ENCODE measurements at regions not wholly inside any gene's neighbourhood (a gene's known extent, or its start where the extent isn't known, plus 50 kb on each side); places are given as distances from the start of the nearest gene placed in this dataset.
A peak's percentile ranks its signal among the peaks of the same experiment; 100 is the strongest.

DNA sequence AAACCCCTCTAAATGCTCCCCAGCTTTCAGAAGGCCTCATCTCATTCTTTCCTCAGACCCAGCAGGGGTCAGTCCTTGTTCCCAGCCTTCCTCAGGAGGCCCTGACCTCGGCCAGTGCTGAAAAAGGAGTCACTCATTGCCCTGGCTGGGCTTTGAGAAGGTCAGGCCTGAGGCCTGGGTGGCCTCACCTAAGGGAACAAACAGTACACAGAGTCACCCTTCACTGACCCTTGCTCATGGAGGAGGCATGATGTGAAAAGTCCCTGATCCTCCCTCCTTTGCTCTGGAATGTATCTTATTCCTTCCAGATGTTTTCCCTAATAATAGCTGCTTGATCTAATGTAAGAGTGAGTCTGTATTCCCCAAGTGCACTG is 117.7 kb upstream of the SLC44A3 start:
- H3K36me3 ChIP-seq (ENCODE audit: control insufficient read depth, insufficient read depth, low read length, severe bottlenecking) = no peaks in the 10 kb centered on the region
- H3K9ac ChIP-seq (ENCODE audit: low read length) = peak overlapping the region; percentile 81
- H3K27me3 ChIP-seq (replicated peaks; ENCODE audit: control insufficient read depth, insufficient read depth, low read length) = no peaks in the 10 kb centered on the region
- peak; percentile 40 for DNase-seq (ENCODE audit: low read depth)
- H3K4me1 ChIP-seq (ENCODE audit: control insufficient read depth, insufficient read depth, low read length) = peaks cover 58% of the 10 kb centered on the region
- H3K4me3 ChIP-seq (ENCODE audit: low read length) = peak overlapping the region; percentile 30
- no peaks in the 10 kb centered on the region for H3K9me3 ChIP-seq (ENCODE audit: control insufficient read depth, low read length)

DNA sequence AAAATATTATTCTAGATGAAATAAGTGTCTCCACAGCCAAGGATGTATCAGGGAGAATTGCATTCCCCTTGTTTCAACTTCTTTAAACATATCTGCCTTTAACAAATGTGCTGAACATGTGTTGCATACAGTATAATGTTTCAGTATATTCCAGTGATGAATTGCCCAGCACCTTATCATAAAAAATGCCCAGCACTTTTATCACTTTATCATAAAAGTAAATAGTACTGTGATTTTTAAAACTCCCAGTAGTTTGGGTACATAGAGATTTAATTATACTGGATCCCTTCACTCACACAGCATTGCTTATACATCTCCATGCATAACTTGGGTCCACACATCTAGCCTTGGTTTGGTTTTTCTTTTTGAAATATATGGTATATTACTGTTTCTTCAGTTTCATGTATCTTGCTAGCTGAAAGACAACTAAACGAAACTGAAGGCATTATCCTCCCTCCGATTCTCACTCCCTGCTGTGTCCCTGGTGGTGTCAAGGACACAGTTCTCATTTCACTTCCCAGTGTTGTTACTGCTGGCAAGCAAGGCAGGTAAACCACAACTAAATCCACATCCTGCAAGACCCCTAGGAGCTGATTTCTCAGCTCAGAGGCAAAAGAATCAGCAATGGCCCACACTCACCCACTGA is 118.2 kb upstream of the SLC44A3 start:
- Histone ChIP-seq H3K27me3 (replicated peaks; ENCODE audit: control insufficient read depth, insufficient read depth, low read length) (no peaks in the 10 kb centered on the region), H3K9ac (ENCODE audit: low read length) (peak overlapping the region; percentile 81), H3K4me3 (ENCODE audit: low read length) (peak overlapping the region; percentile 30), H3K9me3 (ENCODE audit: control insufficient read depth, low read length) (no peaks in the 10 kb centered on the region), H3K4me1 (ENCODE audit: control insufficient read depth, insufficient read depth, low read length) (peaks cover 58% of the 10 kb centered on the region), H3K36me3 (ENCODE audit: control insufficient read depth, insufficient read depth, low read length, severe bottlenecking) (no peaks in the 10 kb centered on the region)
- no peak for DNase-seq (ENCODE audit: low read depth)

DNA sequence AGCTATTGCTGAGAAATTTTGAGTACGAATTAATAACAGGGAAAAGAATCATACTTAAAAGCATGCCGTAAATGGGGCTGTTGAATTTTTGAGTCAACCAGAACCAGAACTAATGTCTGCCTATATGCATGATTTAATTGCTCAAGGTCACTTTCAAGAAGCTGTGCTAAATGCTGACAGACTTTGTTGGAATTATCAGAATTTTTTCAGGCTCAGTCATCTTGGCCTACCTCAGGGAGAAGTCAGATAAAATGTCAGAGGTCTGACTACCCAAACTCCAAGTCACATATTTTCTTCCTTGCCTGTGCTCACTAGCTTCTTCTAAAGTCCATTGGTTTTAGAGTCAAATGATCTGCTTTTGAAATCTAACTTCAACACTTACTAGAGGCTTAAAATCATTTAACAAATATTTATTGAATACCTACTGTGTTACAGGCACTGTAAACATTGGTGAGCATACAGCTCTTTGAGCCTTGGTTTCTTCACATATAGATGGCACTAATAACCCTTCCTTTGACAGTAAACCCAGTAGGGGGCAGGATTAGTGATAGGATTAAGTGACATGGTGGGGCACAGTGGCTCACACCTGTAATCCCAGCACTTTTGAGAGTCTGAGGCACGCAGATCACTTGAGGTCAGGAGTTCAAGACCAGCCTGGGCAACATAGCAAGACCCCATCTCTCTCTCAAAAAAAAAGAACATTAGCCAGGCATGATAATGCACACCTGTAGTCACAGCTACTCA is 121.2 kb upstream of the SLC44A3 start:
- peak; percentile 29 for DNase-seq (ENCODE audit: low read depth)

DNA sequence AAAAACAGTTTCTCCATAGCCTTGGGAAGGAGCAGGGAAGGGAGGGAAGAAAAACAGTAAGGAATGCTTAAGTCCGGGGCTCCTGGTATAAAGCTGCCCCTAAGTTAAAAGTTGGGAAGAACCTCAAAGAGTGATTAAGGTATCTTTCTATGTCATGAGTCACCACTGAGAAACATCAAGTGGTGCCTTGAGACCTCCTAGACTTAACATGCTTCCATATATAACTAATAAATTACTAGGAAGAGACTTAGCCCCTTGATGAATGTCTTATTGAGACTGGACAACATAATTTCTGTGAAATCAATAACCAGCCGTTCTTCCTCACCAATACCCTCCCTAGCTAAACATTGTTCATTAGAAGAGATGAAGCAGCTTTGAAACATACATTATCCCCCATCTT is 121.8 kb upstream of the SLC44A3 start:
- H3K4me1 ChIP-seq (ENCODE audit: control insufficient read depth, insufficient read depth, low read length) = peaks cover 44% of the 10 kb centered on the region
- H3K9me3 ChIP-seq (ENCODE audit: control insufficient read depth, low read length) = no peaks in the 10 kb centered on the region
- peak overlapping the region; percentile 38 for H3K4me3 ChIP-seq (ENCODE audit: low read length)
- no peaks in the 10 kb centered on the region for H3K27me3 ChIP-seq (replicated peaks; ENCODE audit: control insufficient read depth, insufficient read depth, low read length)
- peak overlapping the region; percentile 65 for H3K9ac ChIP-seq (ENCODE audit: low read length)
- no peaks in the 10 kb centered on the region for H3K36me3 ChIP-seq (ENCODE audit: control insufficient read depth, insufficient read depth, low read length, severe bottlenecking)
- DNase-seq (ENCODE audit: low read depth) = peak; percentile 17

More for the DNA sequence above, 121.2 kb upstream of the SLC44A3 start:
- Histone ChIP-seq H3K9me3 (ENCODE audit: control insufficient read depth, low read length) (no peaks in the 10 kb centered on the region), H3K4me3 (ENCODE audit: low read length) (no peak overlapping the region), H3K4me1 (ENCODE audit: control insufficient read depth, insufficient read depth, low read length) (peaks cover 44% of the 10 kb centered on the region), H3K36me3 (ENCODE audit: control insufficient read depth, insufficient read depth, low read length, severe bottlenecking) (no peaks in the 10 kb centered on the region), H3K9ac (ENCODE audit: low read length) (peak overlapping the region; percentile 65), H3K27me3 (replicated peaks; ENCODE audit: control insufficient read depth, insufficient read depth, low read length) (no peaks in the 10 kb centered on the region)

DNA sequence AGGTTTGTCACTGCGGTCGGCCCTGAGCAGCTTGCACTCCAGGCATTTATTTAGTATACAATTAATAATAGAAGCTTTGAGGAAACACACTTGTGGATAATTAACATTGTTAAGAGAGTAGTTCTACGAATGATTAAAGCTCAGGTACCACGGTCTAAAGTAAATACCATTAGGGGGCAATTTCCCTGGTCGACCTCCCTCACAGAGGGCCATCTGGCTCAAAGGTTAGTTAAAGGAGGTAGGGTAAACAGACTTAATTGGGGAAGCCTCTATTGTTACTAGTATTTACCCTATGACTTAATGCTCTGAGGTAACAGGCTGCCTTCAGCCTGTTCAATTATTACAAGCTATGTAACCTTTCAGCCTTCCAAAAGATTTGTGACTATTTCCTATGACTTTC is 122.3 kb upstream of the SLC44A3 start:
- H3K27me3 ChIP-seq (replicated peaks; ENCODE audit: control insufficient read depth, insufficient read depth, low read length) = no peaks in the 10 kb centered on the region
- no peak for DNase-seq (ENCODE audit: low read depth)
- no peak overlapping the region for H3K4me3 ChIP-seq (ENCODE audit: low read length)
- H3K9me3 ChIP-seq (ENCODE audit: control insufficient read depth, low read length) = no peaks in the 10 kb centered on the region
- H3K9ac ChIP-seq (ENCODE audit: low read length) = peak overlapping the region; percentile 65
- H3K36me3 ChIP-seq (ENCODE audit: control insufficient read depth, insufficient read depth, low read length, severe bottlenecking) = no peaks in the 10 kb centered on the region
- peaks cover 43% of the 10 kb centered on the region for H3K4me1 ChIP-seq (ENCODE audit: control insufficient read depth, insufficient read depth, low read length)

DNA sequence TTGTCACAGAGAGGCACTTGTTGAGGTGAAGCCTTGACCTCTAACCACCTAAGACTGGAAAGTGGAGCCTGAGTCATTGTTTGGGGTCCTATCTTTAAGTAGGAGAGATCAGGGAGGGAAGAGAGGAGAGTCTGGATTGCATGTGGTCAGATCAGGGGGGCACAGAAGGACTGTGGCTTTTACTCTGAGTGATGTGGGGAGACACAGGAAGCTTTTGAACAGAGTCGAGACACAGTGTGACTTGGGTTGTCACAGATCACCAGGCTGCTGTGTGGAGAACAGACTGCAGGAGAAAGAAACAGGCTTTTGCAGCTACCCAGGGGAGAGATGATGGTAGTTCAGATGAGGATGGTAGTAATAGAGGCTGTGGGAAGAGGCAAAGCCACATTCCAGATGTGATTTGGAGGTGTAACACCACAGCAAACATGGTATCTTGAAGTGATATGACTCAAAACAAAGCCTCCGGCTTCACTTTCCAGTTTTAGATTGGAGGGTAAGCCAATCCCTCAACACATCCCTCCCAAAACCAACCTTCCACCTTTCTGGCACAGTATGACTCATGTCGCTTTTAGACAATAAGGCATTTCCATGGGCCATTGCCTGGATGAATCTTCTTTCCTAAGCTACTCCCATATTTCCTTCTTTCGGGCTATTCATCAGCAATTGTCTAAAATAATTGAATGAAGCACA is 125.8 kb upstream of the SLC44A3 start:
- H3K27me3 ChIP-seq (replicated peaks; ENCODE audit: control insufficient read depth, insufficient read depth, low read length) = no peaks in the 10 kb centered on the region
- peaks cover 35% of the 10 kb centered on the region for H3K4me1 ChIP-seq (ENCODE audit: control insufficient read depth, insufficient read depth, low read length)
- no peaks in the 10 kb centered on the region for H3K36me3 ChIP-seq (ENCODE audit: control insufficient read depth, insufficient read depth, low read length, severe bottlenecking)
- H3K9me3 ChIP-seq (ENCODE audit: control insufficient read depth, low read length) = no peaks in the 10 kb centered on the region
- no peak for DNase-seq (ENCODE audit: low read depth)
- H3K9ac ChIP-seq (ENCODE audit: low read length) = no peak overlapping the region
- no peak overlapping the region for H3K4me3 ChIP-seq (ENCODE audit: low read length)

DNA sequence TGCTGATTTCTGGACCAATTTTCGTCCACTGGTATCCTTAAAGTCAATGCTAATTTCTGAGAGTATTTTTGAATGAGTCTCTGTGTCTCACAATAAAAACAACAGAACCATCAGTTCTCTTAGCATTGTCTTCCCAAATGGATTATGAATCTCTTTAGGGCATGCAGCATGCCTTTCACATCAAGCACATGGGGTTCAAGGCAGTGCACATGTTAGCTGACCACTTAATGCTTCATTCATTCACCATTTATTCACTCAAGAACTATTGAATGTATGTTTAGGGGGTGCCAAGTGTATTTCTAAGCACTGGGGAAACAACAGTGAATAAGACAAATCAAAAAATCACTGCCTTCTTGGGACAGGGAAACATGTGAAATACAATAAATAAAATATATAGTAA is 126.7 kb upstream of the SLC44A3 start:
- no peaks in the 10 kb centered on the region for H3K9me3 ChIP-seq (ENCODE audit: control insufficient read depth, low read length)

DNA sequence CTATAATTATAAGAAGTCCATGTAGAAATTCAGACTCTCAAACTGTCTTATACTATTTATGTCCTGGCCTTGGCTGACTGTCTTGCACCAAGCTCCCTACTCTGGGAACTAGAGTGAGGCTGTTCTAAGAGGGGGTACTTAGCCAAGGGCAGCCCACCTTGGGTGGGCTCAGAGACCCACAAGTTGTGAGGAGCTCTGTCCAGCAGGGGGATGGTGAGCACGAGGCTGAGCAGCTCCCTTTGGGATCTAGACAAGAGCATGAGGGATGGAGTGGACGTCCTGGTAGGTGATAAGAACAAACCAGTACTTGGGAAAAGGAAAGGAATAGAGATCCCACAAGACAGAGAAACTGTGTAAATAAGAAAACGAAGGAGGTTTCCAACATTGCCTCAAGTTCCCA is 127.1 kb upstream of the SLC44A3 start:
- H3K4me3 ChIP-seq (ENCODE audit: low read length) = no peak overlapping the region
- H3K27me3 ChIP-seq (replicated peaks; ENCODE audit: control insufficient read depth, insufficient read depth, low read length) = no peaks in the 10 kb centered on the region
- DNase-seq (ENCODE audit: low read depth) = no peak

More for the DNA sequence above, 126.7 kb upstream of the SLC44A3 start:
- Histone ChIP-seq H3K4me1 (ENCODE audit: control insufficient read depth, insufficient read depth, low read length) (peaks cover 38% of the 10 kb centered on the region), H3K4me3 (ENCODE audit: low read length) (no peak overlapping the region), H3K36me3 (ENCODE audit: control insufficient read depth, insufficient read depth, low read length, severe bottlenecking) (no peaks in the 10 kb centered on the region), H3K9ac (ENCODE audit: low read length) (no peak overlapping the region), H3K27me3 (replicated peaks; ENCODE audit: control insufficient read depth, insufficient read depth, low read length) (no peaks in the 10 kb centered on the region)
- no peak for DNase-seq (ENCODE audit: low read depth)

DNA sequence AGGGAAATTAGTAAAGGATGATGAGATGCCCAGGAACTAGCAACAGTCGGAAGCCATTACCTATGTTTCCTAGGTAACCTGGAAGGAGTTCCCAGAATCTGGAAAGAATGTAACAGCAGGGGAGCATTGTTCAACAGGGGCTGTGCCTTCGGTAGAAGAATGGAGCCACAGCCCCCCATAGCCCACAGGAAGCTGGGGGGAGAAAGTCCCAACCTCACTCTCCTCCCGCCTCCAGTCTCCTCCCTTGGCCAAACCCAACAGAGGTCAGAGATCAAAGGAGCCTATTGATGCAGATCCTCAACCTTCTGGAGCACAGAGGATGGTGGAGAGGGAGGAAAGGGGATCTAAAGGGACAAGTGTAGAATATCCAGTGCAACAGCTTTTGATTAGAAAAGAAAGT is 131.5 kb upstream of the SLC44A3 start:
- Histone ChIP-seq H3K4me1 (ENCODE audit: control insufficient read depth, insufficient read depth, low read length) (peaks cover 39% of the 10 kb centered on the region), H3K9ac (ENCODE audit: low read length) (peak overlapping the region; percentile 71), H3K36me3 (ENCODE audit: control insufficient read depth, insufficient read depth, low read length, severe bottlenecking) (no peaks in the 10 kb centered on the region), H3K9me3 (ENCODE audit: control insufficient read depth, low read length) (no peaks in the 10 kb centered on the region), H3K4me3 (ENCODE audit: low read length) (no peak overlapping the region), H3K27me3 (replicated peaks; ENCODE audit: control insufficient read depth, insufficient read depth, low read length) (no peaks in the 10 kb centered on the region)
- no peak for DNase-seq (ENCODE audit: low read depth)

More for the DNA sequence above, 127.1 kb upstream of the SLC44A3 start:
- Histone ChIP-seq H3K4me1 (ENCODE audit: control insufficient read depth, insufficient read depth, low read length) (peaks cover 35% of the 10 kb centered on the region), H3K9ac (ENCODE audit: low read length) (no peak overlapping the region), H3K36me3 (ENCODE audit: control insufficient read depth, insufficient read depth, low read length, severe bottlenecking) (no peaks in the 10 kb centered on the region), H3K9me3 (ENCODE audit: control insufficient read depth, low read length) (no peaks in the 10 kb centered on the region)

DNA sequence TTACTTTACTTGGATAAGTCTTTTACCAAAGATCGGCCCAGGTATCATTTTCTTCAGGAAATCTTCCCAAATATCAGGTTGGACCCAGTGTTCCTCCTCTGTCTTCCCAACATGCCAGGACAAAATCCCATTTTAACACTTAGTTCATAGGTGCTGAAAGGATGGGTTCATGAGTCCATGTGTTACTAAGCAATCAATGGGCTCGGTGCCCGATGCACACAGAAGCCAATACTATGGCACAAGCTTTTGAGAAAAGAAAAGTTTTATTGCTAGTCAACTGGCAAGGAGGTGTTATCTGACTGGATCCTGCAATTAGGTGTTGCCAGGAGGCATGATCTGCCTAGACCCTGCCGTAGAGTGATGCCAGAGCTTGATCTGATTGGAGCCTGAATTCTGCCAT is 133.3 kb upstream of the SLC44A3 start:
- no peak for DNase-seq (ENCODE audit: low read depth)

DNA sequence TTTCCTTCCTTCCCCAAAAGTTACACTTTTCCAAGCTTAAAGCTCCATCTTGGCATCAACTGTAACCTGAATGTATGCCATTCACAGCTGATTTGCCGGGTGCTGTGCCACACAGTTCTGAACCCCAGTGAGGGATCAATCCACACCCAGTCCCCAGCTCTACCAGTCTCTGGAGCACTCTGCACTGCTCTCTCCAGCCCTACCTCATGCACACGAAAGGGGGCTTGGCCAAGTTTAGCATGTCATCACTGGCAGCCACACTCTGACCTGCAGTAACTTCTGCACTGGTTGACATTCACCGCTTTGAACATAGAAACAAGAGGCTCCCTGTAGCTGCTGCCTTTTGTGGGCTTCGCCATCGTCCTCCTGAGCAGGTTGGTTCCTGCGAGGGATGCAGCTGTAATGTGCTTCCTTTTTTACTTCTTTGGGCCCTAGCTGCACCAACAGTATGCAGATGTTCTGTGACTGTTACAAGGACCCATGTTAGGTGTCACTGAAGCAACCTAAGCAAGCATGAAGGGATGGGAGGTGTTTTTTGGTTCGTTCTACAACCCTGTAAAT is 135.4 kb upstream of the SLC44A3 start:
- no peak overlapping the region for H3K4me3 ChIP-seq (ENCODE audit: low read length)
- no peaks in the 10 kb centered on the region for H3K9me3 ChIP-seq (ENCODE audit: control insufficient read depth, low read length)
- no peaks in the 10 kb centered on the region for H3K27me3 ChIP-seq (replicated peaks; ENCODE audit: control insufficient read depth, insufficient read depth, low read length)
- no peaks in the 10 kb centered on the region for H3K36me3 ChIP-seq (ENCODE audit: control insufficient read depth, insufficient read depth, low read length, severe bottlenecking)
- peaks cover 40% of the 10 kb centered on the region for H3K4me1 ChIP-seq (ENCODE audit: control insufficient read depth, insufficient read depth, low read length)
- no peak overlapping the region for H3K9ac ChIP-seq (ENCODE audit: low read length)
- no peak for DNase-seq (ENCODE audit: low read depth)

More for the DNA sequence above, 133.3 kb upstream of the SLC44A3 start:
- Histone ChIP-seq H3K27me3 (replicated peaks; ENCODE audit: control insufficient read depth, insufficient read depth, low read length) (no peaks in the 10 kb centered on the region), H3K4me3 (ENCODE audit: low read length) (no peak overlapping the region), H3K9ac (ENCODE audit: low read length) (no peak overlapping the region), H3K36me3 (ENCODE audit: control insufficient read depth, insufficient read depth, low read length, severe bottlenecking) (no peaks in the 10 kb centered on the region), H3K9me3 (ENCODE audit: control insufficient read depth, low read length) (no peaks in the 10 kb centered on the region), H3K4me1 (ENCODE audit: control insufficient read depth, insufficient read depth, low read length) (peaks cover 46% of the 10 kb centered on the region)

Data from adipocyte (in vitro differentiated cells).